Activated B cell treated with CpG ODN at 0.5 μM for 24 hours (primary cell): ENCODE measurements at regions not wholly inside any gene's neighbourhood (a gene's known extent, or its start where the extent isn't known, plus 50 kb on each side); places are given as distances from the start of the nearest gene placed in this dataset.

Experiments used
- ATAC-seq: fragments of 200-7000 bp; cut with Tn5 transposase; one replicate; pipeline ENCODE4 v1.10.0; 2021; ENCODE audit warnings: low read depth, mild to moderate bottlenecking, moderate library complexity
- CTCF ChIA-PET: fragments of 350-600 bp; sonication (Branson Sonifier 250); formaldehyde crosslinking; loops from one replicate; lab custom pipeline; 2021; ENCODE audit warnings: antibody characterized with exemption; lab: Charles Lee
- POLR2A ChIA-PET: fragments of 350-600 bp; sonication (Branson Sonifier 250); formaldehyde crosslinking; loops from one replicate; lab custom pipeline; 2021; ENCODE audit warnings: antibody characterized with exemption; lab: Charles Lee
- DNase-seq: peaks from one replicate; pipeline ENCODE4 v3.0.0; 2022
- H3K27ac Mint-ChIP-seq: one replicate; pipeline ENCODE4 v1.8.0; 2020; ENCODE audit warnings: mixed read lengths
- H3K27me3 Mint-ChIP-seq: one replicate; pipeline ENCODE4 v1.8.0; 2021; ENCODE audit warnings: mixed read lengths
- H3K36me3 Mint-ChIP-seq: one replicate; pipeline ENCODE4 v1.8.0; 2021; ENCODE audit warnings: low read depth, mixed read lengths
- H3K4me1 Mint-ChIP-seq: one replicate; pipeline ENCODE4 v1.8.0; 2021; ENCODE audit warnings: mixed read lengths
- H3K4me3 Mint-ChIP-seq: one replicate; pipeline ENCODE4 v1.8.0; 2020; ENCODE audit warnings: mild to moderate bottlenecking, mixed read lengths
- H3K9me3 Mint-ChIP-seq: one replicate; pipeline ENCODE4 v1.8.0; 2020; ENCODE audit warnings: mixed read lengths
- CTCF ChIP-seq: fragments of 200-600 bp; IDR thresholded peaks from one replicate; pipeline ENCODE4 v1.8.0; 2022; ENCODE audit warnings: antibody characterized with exemption, mild to moderate bottlenecking
- intact Hi-C: fragments of 100-400 bp; cut with micrococcal nuclease; formaldehyde crosslinking; loops from one replicate; pipeline ENCODE4 v1.15.1; 2024

- intact Hi-C loops: no loop called here
- H3K4me3 Mint-ChIP-seq: no peak overlapping the region
- peaks cover 3% of the 10 kb centered on the region for H3K9me3 Mint-ChIP-seq
- CTCF ChIA-PET: no interaction called here
- no peak overlapping the region for H3K27ac Mint-ChIP-seq
- peaks cover 12% of the 10 kb centered on the region for H3K4me1 Mint-ChIP-seq
- TF ChIP-seq CTCF: no peak
- no peaks in the 10 kb centered on the region for H3K36me3 Mint-ChIP-seq
- H3K27me3 Mint-ChIP-seq: peaks cover 5% of the 10 kb centered on the region
- POLR2A ChIA-PET: no interaction called here
- ATAC-seq: no peak
- no peak for DNase-seq
Observed at GRCh38 chr10:124280916-124281315, 137.8 kb downstream of the OAT start.

DNA sequence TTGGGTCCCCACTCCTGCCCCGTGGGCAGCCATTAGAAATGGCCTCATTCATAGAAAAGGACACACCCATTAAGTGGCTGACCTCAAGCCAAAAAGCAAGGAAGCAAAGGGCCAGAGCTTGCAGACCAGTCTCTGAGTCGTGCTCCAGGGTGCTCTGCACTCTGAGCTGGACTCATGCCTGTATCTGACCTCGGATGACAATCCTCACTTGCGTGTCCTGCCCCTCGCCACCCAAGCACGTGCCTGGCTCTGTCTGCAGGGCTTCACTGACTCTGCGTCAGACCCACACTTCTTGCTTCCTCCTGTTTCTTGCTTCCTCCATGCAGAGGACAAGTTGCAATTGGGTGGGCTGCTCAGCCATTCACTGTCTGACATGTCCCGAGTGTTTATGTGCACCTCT lies 138.8 kb downstream of the OAT start:
- intact Hi-C loops: no loop called here
- H3K4me3 Mint-ChIP-seq: no peak overlapping the region
- peaks cover 3% of the 10 kb centered on the region for H3K9me3 Mint-ChIP-seq
- peaks cover 5% of the 10 kb centered on the region for H3K27me3 Mint-ChIP-seq
- no peak for TF ChIP-seq CTCF
- CTCF ChIA-PET: no interaction called here
- H3K36me3 Mint-ChIP-seq: no peaks in the 10 kb centered on the region
- H3K4me1 Mint-ChIP-seq: peaks cover 2% of the 10 kb centered on the region
- H3K27ac Mint-ChIP-seq: no peak overlapping the region
- ATAC-seq (no peak), DNase-seq (no peak)
- POLR2A ChIA-PET: no interaction called here

- Mint-ChIP-seq H3K9me3 (peaks cover 6% of the 10 kb centered on the region), H3K36me3 (no peaks in the 10 kb centered on the region), H3K27me3 (peaks cover 5% of the 10 kb centered on the region), H3K4me3 (no peak overlapping the region), H3K4me1 (no peaks in the 10 kb centered on the region), H3K27ac (no peak overlapping the region)
- ChIA-PET POLR2A (no interaction called here), CTCF (no interaction called here)
- no peak for ATAC-seq
- DNase-seq: no peak
- intact Hi-C loops: no loop called here
- TF ChIP-seq CTCF: no peak
Observed at GRCh38 chr10:124279298-124279697, 139.4 kb downstream of the OAT start.

GRCh38 chr10:124278356-124278755 lies 140.4 kb downstream of the OAT start:
- no peak overlapping the region for H3K27ac Mint-ChIP-seq
- no peaks in the 10 kb centered on the region for H3K4me1 Mint-ChIP-seq
- POLR2A ChIA-PET: no interaction called here
- H3K9me3 Mint-ChIP-seq: peaks cover 10% of the 10 kb centered on the region
- TF ChIP-seq CTCF: no peak
- intact Hi-C loops: no loop called here
- DNase-seq: no peak
- ATAC-seq: no peak
- H3K36me3 Mint-ChIP-seq: no peaks in the 10 kb centered on the region
- peaks cover 5% of the 10 kb centered on the region for H3K27me3 Mint-ChIP-seq
- H3K4me3 Mint-ChIP-seq: no peak overlapping the region
- CTCF ChIA-PET: no interaction called here

DNA sequence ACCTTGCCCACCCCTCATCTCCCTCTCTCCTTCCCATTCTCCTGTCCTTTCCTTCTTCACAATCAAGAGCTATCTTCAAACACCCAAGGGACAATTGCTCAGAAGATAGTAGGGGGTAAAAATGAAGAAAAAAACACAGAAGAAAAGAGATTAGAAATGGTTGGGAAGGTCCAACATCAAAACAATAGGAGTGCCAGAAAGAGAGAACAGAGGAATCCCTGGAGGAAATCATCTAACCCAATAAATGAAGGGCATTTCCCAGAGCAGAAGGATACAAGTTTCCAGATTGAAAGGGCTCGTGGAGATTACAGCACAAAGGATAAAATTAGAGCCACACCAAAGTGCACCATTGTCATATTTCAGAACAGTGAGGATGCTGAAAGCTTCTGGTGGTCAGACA lies 145.6 kb downstream of the OAT start:
- TF ChIP-seq CTCF: no peak
- CTCF ChIA-PET: no interaction called here
- ATAC-seq (no peak), DNase-seq (no peak)
- no peaks in the 10 kb centered on the region for H3K36me3 Mint-ChIP-seq
- no peak overlapping the region for H3K4me3 Mint-ChIP-seq
- POLR2A ChIA-PET: no interaction called here
- no peak overlapping the region for H3K27ac Mint-ChIP-seq
- no peaks in the 10 kb centered on the region for H3K4me1 Mint-ChIP-seq
- H3K9me3 Mint-ChIP-seq: peaks cover 12% of the 10 kb centered on the region
- intact Hi-C loops: no loop called here
- H3K27me3 Mint-ChIP-seq: peaks cover 2% of the 10 kb centered on the region
